Right ventricle myocardium inferior (tissue), 1 donor: ENCODE measurements at regions not wholly inside any gene's neighbourhood (a gene's known extent, or its start where the extent isn't known, plus 50 kb on each side); places are given as distances from the start of the nearest gene placed in this dataset.

Source experiments
- ATAC-seq: fragments of 200-7000 bp; cut with Tn5 transposase; one replicate; pipeline ENCODE4 v1.9.1; 2020; ENCODE audit warnings: mild to moderate bottlenecking, moderate library complexity
- DNase-seq: peaks from one replicate; pipeline ENCODE4 v3.0.0; 2021; ENCODE audit errors: missing footprints
- intact Hi-C: fragments of 100-400 bp; cut with DNase I; formaldehyde crosslinking; loops from one replicate; pipeline ENCODE4 v1.11.0; 2022
- donor health status: DM: no; HTN: yes; CAD: no; lungs with severe emphysema.

- intact Hi-C loops: no loop called here
- DNase-seq: no peak
- no peak for ATAC-seq
Measured at GRCh38 chrX:43525901-43526610, 130.0 kb upstream of the MAOA start.

GRCh38 chrX:43526878-43527277 lies 129.2 kb upstream of the MAOA start:
- no peak for DNase-seq
- no peak for ATAC-seq
- intact Hi-C loops: no loop called here

- intact Hi-C loops: no loop called here
- DNase-seq (no peak), ATAC-seq (no peak)
Measured at GRCh38 chrX:43527801-43528200, 128.3 kb upstream of the MAOA start.

- intact Hi-C loops: no loop called here
- DNase-seq (no peak), ATAC-seq (no peak)
Measured at GRCh38 chrX:43530837-43531236, 125.3 kb upstream of the MAOA start.

DNA sequence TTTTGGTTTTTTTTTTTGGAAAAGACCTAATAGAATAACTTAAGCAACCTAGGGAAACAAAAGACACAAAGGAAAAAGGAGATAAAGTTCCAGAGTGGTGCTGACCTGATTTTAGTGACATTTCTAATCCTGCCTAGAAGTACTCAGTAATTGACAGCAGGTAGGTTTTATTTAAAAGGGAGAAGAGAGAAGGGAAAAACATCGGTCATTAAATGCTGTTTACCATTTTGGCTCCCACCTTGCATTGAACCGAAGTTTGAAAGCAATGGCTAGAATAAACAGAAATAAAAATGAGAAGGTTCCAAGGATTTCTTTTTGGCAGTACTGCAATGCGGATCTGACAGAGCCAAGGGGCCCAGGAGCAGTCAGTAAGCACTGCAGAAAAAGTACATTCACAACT lies 115.8 kb upstream of the MAOA start:
- ATAC-seq (no peak), DNase-seq (no peak)
- intact Hi-C loops: no loop called here

- intact Hi-C loops: no loop called here
- DNase-seq (no peak), ATAC-seq (peak; percentile 52)
Measured at GRCh38 chrX:43551590-43551989, 104.5 kb upstream of the MAOA start.

- DNase-seq (no peak), ATAC-seq (no peak)
- intact Hi-C loops: no loop called here
Measured at GRCh38 chrX:43552156-43552555, 103.9 kb upstream of the MAOA start.

DNA sequence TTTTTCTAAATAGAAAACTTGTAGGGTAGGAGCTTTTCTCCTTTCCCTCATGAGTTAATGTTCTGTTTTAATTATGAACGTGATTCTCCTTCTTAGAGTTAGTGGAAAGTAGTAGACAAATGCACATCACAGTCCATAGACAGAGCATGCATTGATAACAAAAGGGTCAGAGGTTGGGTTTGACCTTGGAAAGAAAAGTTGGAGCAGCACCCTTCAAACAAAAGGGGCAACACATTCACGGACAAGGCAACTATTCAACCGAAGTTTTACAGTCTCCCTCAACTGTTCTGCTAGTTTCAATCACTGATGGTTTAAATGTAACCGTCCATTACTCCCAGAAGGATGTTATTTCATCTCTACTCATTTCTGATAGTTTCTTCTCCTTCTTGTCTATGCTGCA lies 103.4 kb upstream of the MAOA start:
- DNase-seq (no peak), ATAC-seq (no peak)
- intact Hi-C loops: no loop called here

- DNase-seq (no peak), ATAC-seq (no peak)
- intact Hi-C loops: no loop called here
Measured at GRCh38 chrX:43553257-43553656, 102.8 kb upstream of the MAOA start.

- ATAC-seq: peak; percentile 56
- intact Hi-C loops: loop anchor here (5.0 kb wide), 2 partner anchors 1759 to 1774 kb away; no protein-coding TSS in a partner anchor
- no peak for DNase-seq
Measured at GRCh38 chrX:43556207-43556606, 99.9 kb upstream of the MAOA start.

DNA sequence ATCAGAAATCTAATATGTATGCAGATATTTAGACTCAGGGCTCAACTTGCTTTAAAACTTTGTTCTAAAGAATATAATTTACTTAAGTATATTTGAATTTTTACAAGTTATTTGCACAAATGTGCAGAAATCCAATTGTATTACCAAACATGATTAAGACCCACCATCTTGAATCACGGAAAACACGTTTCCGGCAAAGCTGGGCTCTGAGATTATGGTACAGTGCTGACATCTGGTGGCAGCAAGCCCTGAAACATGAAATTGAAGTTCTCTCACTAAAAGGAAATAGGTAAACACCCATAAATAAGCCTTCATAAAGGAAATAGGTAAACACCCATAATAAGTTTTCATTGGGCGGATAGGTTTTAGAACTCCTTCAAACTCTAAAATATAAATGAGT lies 98.3 kb upstream of the MAOA start:
- no peak for DNase-seq
- ATAC-seq: no peak
- intact Hi-C loops: loop anchor here (5.0 kb wide), 2 partner anchors 1760 to 1775 kb away; no protein-coding TSS in a partner anchor

- intact Hi-C loops: loop anchor here (1.0 to 5.0 kb wide), 4 partner anchors 98 to 1777 kb away; partner anchors contain the start of gene MAOA
- no peak for DNase-seq
- ATAC-seq: peak; percentile 50
Measured at GRCh38 chrX:43559644-43560043, 96.5 kb upstream of the MAOA start.

- intact Hi-C loops: loop anchor here (5.0 kb wide), 1 partner anchor 97 kb away; the partner anchor contains the start of gene MAOA
- DNase-seq (no peak), ATAC-seq (no peak)
Measured at GRCh38 chrX:43560247-43560946, 95.7 kb upstream of the MAOA start.

DNA sequence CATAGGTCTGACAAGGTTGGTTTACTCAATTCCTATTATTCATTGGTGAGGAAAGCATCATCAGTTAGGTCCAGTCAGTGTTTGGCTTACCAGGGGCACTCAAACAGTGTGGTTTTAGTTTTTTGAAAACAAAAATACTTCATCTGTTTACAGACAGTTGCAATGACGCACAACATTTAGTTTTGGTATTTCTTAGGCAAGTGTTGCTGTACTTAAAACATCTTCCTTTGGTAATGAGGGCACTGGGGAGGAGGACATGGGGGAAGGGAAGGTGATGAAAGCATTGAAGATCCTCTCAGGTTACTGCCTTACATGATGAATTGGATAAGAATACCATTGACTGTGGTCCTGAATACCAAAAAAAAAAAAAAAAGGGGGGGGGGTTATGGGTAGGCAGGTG lies 93.7 kb upstream of the MAOA start:
- ATAC-seq: no peak
- no peak for DNase-seq
- intact Hi-C loops: loop anchor here (5.0 kb wide), 1 partner anchor 95 kb away; the partner anchor contains the start of gene MAOA

- intact Hi-C loops: loop anchor here (5.0 kb wide), 2 partner anchors 82 to 92 kb away; partner anchors contain the start of gene MAOA
- no peak for ATAC-seq
- DNase-seq: no peak
Measured at GRCh38 chrX:43564953-43565352, 91.1 kb upstream of the MAOA start.

DNA sequence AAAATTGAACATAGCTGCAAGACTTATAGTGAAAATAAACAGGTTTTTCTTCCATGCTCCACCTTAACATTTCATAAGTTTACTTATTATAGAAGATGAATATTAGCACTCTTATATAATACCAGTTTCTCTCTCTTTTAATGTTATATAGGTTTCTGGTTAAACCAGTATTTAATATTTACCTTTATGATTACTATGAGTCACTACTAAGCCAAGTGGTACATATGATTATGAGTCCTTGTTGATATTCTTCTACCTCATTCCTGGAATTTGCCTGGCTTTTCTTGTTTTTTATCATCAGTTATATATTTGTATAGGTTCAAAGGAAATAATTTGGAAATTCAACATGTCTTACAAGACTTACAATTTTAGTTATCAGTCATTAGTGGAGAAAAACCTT lies 89.9 kb upstream of the MAOA start:
- intact Hi-C loops: loop anchor here (5.0 kb wide), 1 partner anchor 81 kb away; no protein-coding TSS in a partner anchor
- DNase-seq: no peak
- no peak for ATAC-seq

- ATAC-seq (no peak), DNase-seq (no peak)
- intact Hi-C loops: no loop called here
Measured at GRCh38 chrX:43573441-43574015, 82.6 kb upstream of the MAOA start.

- ATAC-seq (no peak), DNase-seq (no peak)
- intact Hi-C loops: no loop called here
Measured at GRCh38 chrX:43580621-43581020, 75.5 kb upstream of the MAOA start.

DNA sequence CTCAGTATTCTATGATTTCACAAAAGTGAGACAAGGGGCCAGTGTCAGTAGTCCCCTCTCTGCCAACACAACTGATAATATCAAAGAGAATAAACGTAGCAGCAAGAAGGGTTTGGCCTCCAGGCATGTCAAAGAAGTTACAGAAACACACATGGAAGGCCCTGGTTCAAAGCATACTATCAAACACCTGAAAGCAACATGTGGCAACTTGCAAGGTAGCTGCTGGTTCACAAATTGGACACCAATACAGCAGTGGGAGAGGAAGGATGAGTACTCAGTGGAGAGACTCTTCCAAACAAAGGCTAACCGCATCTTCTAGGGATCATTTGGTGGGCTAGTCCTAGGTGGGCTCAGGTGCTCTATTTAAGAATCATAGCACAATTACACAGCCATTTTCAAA lies 74.9 kb upstream of the MAOA start:
- no peak for DNase-seq
- ATAC-seq: no peak
- intact Hi-C loops: no loop called here
